Activated naive CD4-positive, alpha-beta T cell treated with anti-CD3 and anti-CD28 coated beads for 36 hours (primary cell): ENCODE measurements at regions not wholly inside any gene's neighbourhood (a gene's known extent, or its start where the extent isn't known, plus 50 kb on each side); places are given as distances from the start of the nearest gene placed in this dataset.

Experiments used
- CTCF ChIA-PET: fragments of 350-600 bp; sonication (Branson Sonifier 250); formaldehyde crosslinking; loops from one replicate; lab custom pipeline; 2021; ENCODE audit warnings: antibody characterized with exemption; lab: Charles Lee
- DNase-seq: peaks from one replicate; pipeline ENCODE4 v3.0.0-alpha.2; 2020
- H3K27ac Mint-ChIP-seq: one replicate; pipeline ENCODE4 v1.8.0; 2021; ENCODE audit warnings: mild to moderate bottlenecking, mixed read lengths
- H3K27me3 Mint-ChIP-seq: one replicate; pipeline ENCODE4 v1.8.0; 2021; ENCODE audit warnings: low read depth, mixed read lengths
- H3K36me3 Mint-ChIP-seq: one replicate; pipeline ENCODE4 v1.8.0; 2021; ENCODE audit warnings: low read depth, mixed read lengths
- H3K4me1 Mint-ChIP-seq: one replicate; pipeline ENCODE4 v1.8.0; 2021; ENCODE audit warnings: low read depth, mixed read lengths
- H3K4me3 Mint-ChIP-seq: one replicate; pipeline ENCODE4 v1.8.0; 2021; ENCODE audit warnings: mild to moderate bottlenecking, moderate library complexity, mixed read lengths
- H3K9me3 Mint-ChIP-seq: one replicate; pipeline ENCODE4 v1.8.0; 2021; ENCODE audit warnings: mixed read lengths
- intact Hi-C: fragments of 100-400 bp; cut with micrococcal nuclease; formaldehyde crosslinking; loops from one replicate; pipeline ENCODE4 v1.15.1; 2023

DNA sequence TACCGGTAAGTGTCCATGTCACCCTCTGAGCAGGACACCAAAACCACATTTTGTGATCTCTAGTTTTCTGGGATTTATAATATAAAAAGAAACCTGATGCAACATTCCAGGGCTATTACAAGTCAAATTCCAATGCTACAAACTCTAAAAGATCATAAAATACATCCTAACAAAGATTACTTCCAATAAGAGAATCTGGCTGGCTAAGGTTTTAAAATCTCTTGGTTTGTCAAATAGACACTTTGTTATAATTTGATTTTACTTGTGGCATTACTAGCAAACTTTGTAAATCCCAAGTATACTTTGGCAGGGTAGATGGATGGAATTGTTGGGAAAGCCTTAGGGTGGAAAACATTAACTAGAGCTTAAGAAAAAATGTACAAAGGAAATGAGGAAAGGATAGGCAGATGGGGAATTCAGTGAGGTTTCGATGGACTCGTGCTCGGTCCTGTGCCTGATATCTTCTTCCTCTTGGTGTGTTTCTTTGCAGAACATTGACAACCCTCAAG lies 74.0 kb upstream of the POMP start:
- Mint-ChIP-seq H3K4me1 (peaks cover 15% of the 10 kb centered on the region), H3K9me3 (no peaks in the 10 kb centered on the region), H3K27ac (no peak overlapping the region), H3K27me3 (peaks cover 4% of the 10 kb centered on the region), H3K4me3 (no peak overlapping the region), H3K36me3 (no peaks in the 10 kb centered on the region)
- intact Hi-C loops, result no loop called here
- no peak for DNase-seq
- CTCF ChIA-PET, result no interaction called here

DNA sequence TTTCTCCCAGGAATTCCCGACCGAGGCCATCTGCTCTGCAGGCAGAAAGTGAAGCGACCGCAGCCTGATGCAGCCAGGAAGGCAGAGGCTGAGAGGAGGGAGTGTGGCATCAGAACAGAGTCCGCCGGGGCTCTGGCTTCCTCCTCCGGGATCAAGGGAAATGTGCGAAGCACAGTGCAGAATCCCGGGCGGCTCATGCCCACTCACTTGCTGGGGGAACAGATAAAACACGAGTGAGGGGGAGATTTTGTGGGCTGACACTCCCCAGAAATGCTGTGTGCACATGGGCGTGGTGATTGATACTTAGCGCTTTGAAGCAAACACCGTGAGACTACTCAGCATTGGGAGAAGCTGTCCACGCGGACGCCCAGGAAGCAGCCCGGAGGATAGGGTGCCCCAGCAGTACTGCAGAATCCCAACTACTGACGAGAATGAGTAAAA lies 75.3 kb upstream of the POMP start:
- DNase-seq, result no peak

DNA sequence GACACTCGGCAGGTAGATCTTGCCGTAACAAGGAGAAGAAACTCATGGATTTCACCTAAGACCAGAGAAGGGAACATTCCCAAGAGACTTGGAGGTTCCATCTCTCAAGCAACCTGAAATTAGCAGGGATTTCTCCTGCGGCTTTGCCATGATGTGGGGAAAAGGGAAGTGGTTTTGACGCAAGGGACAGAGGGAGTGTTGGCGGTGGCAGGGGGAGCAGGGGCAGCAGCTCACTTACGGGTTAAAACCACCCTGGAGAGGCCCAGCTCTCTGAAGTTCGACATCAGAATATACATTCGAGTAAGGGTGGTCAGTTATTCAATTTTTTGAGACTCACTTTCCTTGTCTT lies 76.1 kb upstream of the POMP start:
- Mint-ChIP-seq H3K4me1 (peaks cover 15% of the 10 kb centered on the region), H3K27ac (peak overlapping the region; percentile 12), H3K4me3 (no peak overlapping the region), H3K27me3 (peaks cover 4% of the 10 kb centered on the region), H3K9me3 (no peaks in the 10 kb centered on the region), H3K36me3 (no peaks in the 10 kb centered on the region)
- intact Hi-C loops, result loop anchor here (2.0 kb wide), 1 partner anchor 58 kb away; no protein-coding TSS in a partner anchor
- CTCF ChIA-PET, result no interaction called here
- DNase-seq, result no peak

More for the DNA sequence above, 75.3 kb upstream of the POMP start:
- no peaks in the 10 kb centered on the region for H3K36me3 Mint-ChIP-seq
- no peak overlapping the region for H3K27ac Mint-ChIP-seq
- peaks cover 15% of the 10 kb centered on the region for H3K4me1 Mint-ChIP-seq
- H3K4me3 Mint-ChIP-seq, result no peak overlapping the region
- H3K9me3 Mint-ChIP-seq, result no peaks in the 10 kb centered on the region
- intact Hi-C loops, result loop anchor here (2.0 kb wide), 1 partner anchor 59 kb away; no protein-coding TSS in a partner anchor
- peaks cover 4% of the 10 kb centered on the region for H3K27me3 Mint-ChIP-seq
- CTCF ChIA-PET, result no interaction called here

DNA sequence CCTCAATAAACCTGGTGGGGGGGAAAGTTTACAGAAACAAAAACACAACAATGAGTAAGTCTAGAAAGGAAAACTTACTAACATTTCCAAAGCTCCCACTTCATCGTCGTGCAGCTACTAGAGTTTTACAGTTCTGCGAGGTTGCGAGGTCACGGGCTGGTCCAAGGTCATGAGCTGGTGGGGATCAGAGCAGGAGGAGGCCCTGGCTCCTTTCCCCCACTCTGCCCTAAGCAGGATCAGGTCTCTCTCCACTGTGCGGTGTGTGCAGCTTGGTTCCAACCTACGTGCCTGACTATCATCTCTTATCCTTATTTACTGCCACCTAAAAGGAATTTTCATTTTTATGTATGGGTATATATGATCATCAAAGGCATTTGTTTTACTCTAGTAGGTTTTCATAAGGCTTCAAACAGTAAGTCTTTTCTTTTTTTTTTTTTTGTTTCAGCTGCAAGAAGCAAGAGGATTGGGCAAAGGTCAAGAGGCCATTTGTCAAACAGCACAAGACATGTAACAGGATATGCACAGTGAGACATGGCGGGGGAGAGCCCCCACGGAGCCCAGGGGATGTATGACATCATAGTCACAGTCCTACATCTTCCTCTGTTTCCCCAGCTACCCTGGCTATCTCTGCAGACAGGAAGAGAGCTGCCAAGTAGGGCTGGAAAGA lies 76.6 kb upstream of the POMP start:
- CTCF ChIA-PET, result interaction anchor here (0.7 kb wide), 1 partner anchor 1105 kb away, joined by 4 read pairs; no protein-coding TSS in a partner anchor
- peak overlapping the region; percentile 12 for H3K27ac Mint-ChIP-seq
- no peaks in the 10 kb centered on the region for H3K9me3 Mint-ChIP-seq
- H3K36me3 Mint-ChIP-seq, result no peaks in the 10 kb centered on the region
- intact Hi-C loops, result loop anchor here (2.0 kb wide), 1 partner anchor 58 kb away; no protein-coding TSS in a partner anchor
- no peak overlapping the region for H3K4me3 Mint-ChIP-seq
- peak; percentile 61 for DNase-seq
- H3K27me3 Mint-ChIP-seq, result peaks cover 4% of the 10 kb centered on the region
- peaks cover 15% of the 10 kb centered on the region for H3K4me1 Mint-ChIP-seq

DNA sequence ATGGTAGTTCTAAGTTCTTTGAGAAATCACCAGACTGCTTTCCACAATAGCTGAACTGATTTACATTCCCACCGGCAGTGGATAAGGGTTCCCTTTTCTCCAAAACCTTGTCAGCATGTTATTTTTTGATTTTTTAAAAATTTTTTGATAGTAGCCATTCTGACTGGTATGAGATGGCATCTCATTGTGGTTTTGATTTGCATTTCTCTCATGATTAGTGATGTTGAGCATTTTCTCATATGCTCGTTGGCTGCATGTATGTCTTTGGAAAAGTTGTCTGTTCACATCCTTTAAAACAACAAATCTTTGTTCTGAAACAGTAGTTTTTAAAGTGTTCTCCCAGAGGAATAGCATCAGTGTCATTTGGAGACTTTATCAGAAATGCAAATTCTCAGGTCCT lies 77.5 kb upstream of the POMP start:
- DNase-seq, result no peak
- intact Hi-C loops, result no loop called here
- Mint-ChIP-seq H3K4me3 (no peak overlapping the region), H3K9me3 (no peaks in the 10 kb centered on the region), H3K27ac (no peak overlapping the region), H3K4me1 (peaks cover 15% of the 10 kb centered on the region), H3K27me3 (peaks cover 4% of the 10 kb centered on the region), H3K36me3 (no peaks in the 10 kb centered on the region)
- CTCF ChIA-PET, result no interaction called here

DNA sequence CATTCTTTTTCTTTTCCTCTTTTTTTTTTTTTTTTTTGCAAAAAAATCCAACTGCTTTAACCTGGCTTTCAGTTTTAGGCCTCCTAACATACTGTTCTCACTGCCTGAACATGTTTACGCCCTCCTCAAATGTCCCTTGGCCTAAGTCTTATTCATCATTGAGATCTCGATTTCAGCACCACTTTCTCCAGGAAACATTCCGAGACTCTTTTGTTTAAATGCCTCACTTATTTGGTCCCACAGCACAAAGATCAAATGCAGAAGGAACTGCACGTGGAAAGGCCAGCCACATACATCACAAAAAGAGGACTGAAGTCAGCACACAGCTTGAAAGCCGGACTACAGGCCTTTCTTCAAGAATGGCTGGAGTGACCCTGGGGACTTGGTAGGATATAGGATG lies 79.2 kb upstream of the POMP start:
- no peak for DNase-seq
- peaks cover 4% of the 10 kb centered on the region for H3K27me3 Mint-ChIP-seq
- H3K4me3 Mint-ChIP-seq, result no peak overlapping the region
- no peaks in the 10 kb centered on the region for H3K9me3 Mint-ChIP-seq
- peaks cover 16% of the 10 kb centered on the region for H3K4me1 Mint-ChIP-seq
- CTCF ChIA-PET, result no interaction called here
- H3K36me3 Mint-ChIP-seq, result no peaks in the 10 kb centered on the region
- intact Hi-C loops, result no loop called here
- no peak overlapping the region for H3K27ac Mint-ChIP-seq

DNA sequence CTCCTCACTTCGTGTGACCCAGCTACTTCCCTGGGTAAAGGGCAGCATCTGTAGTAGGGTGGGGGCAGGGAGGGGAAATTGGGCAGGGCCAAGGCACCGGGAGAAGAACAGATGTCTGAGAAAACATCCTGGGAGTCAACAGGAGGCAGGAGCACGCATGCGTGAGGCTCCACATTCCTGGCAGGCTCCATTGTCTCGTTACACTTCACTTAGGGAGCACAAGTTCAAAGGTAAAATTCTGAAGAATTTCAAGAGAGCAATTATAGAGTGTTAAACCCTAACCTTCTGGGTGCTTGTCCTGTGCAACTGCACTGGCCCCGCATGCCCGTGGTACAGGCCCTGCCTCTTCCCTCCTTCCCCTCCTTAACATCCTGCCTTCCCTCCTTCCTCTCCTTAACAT lies 79.6 kb upstream of the POMP start:
- Mint-ChIP-seq H3K9me3 (no peaks in the 10 kb centered on the region), H3K27ac (no peak overlapping the region), H3K36me3 (no peaks in the 10 kb centered on the region), H3K27me3 (peaks cover 4% of the 10 kb centered on the region), H3K4me3 (no peak overlapping the region), H3K4me1 (peaks cover 20% of the 10 kb centered on the region)
- intact Hi-C loops, result no loop called here
- no peak for DNase-seq
- CTCF ChIA-PET, result no interaction called here

DNA sequence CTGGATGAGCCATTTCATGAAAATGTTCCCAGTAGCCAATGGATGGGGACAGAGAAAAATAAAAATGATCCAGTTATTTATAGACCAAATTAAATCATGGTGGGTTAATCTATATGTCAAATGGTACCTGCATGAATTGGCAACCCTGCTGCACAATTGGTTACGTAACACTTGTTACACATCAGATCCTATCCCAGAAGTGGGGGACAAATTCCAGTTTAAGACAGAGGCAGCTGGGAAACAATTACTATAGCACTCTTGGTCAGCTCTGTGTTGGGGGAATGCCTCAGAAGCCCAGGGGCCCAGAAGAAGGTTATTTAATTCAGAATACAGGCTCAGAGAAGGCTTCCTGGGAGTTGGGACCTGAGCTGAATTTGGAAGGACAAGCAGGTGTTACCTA lies 81.1 kb upstream of the FLT1 start:
- peaks cover 11% of the 10 kb centered on the region for H3K4me1 Mint-ChIP-seq
- no peak for DNase-seq
- no peak overlapping the region for H3K27ac Mint-ChIP-seq
- no peak overlapping the region for H3K4me3 Mint-ChIP-seq
- H3K9me3 Mint-ChIP-seq, result no peaks in the 10 kb centered on the region
- no peaks in the 10 kb centered on the region for H3K36me3 Mint-ChIP-seq
- intact Hi-C loops, result no loop called here
- H3K27me3 Mint-ChIP-seq, result no peaks in the 10 kb centered on the region
- CTCF ChIA-PET, result no interaction called here

DNA sequence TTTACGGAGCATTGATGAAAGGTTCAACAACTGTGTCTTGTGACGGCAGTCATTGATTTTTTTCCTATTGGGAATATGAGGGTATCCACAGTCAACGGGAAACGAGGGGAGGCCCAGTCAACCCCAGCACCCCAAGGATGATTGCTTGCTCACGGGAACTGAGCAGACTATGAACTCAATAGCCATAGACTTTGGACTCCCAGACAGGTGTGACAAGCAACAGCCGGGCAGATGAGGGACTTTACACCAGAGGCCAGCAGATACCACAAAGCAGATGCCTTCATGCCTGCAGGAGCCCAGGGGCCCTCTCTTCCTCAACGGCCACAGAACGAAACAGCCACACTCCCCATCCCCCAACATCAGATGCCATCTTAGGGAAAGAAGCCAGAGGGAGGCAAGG lies 80.3 kb upstream of the FLT1 start:
- no peaks in the 10 kb centered on the region for H3K9me3 Mint-ChIP-seq
- DNase-seq, result no peak
- H3K27ac Mint-ChIP-seq, result no peak overlapping the region
- intact Hi-C loops, result loop anchor here (2.0 kb wide), 1 partner anchor 62 kb away; no protein-coding TSS in a partner anchor
- CTCF ChIA-PET, result no interaction called here
- no peaks in the 10 kb centered on the region for H3K27me3 Mint-ChIP-seq
- peaks cover 11% of the 10 kb centered on the region for H3K4me1 Mint-ChIP-seq
- no peaks in the 10 kb centered on the region for H3K36me3 Mint-ChIP-seq
- no peak overlapping the region for H3K4me3 Mint-ChIP-seq

DNA sequence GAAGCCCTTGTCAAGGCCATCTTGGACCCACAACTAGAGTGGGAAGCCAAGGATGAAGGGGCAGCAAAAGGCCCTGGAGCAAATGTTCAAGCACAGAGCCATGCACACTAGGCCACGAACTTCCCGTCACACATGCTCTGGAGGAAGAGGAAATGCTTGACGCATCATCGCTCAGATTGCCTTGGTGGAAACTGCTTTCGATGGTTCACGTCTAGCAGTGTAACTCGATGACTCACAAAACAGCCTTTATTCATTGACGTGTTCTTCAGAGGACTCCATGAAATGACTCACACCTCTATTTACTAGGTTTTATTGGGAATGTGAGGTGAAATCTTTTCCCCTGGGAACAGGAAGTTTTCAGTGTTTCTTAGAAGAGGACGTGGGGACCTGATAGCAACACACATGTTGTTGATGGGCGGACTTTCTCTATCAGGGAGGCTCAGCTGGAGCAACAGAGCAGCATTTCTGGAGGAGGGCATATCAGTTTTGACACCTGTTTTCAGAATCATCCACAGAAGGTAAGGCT lies 79.8 kb upstream of the FLT1 start:
- Mint-ChIP-seq H3K36me3 (no peaks in the 10 kb centered on the region), H3K27me3 (no peaks in the 10 kb centered on the region), H3K4me1 (peaks cover 11% of the 10 kb centered on the region), H3K9me3 (no peaks in the 10 kb centered on the region), H3K4me3 (no peak overlapping the region), H3K27ac (peak overlapping the region; percentile 77)
- intact Hi-C loops, result loop anchor here (1.0 to 2.0 kb wide), 3 partner anchors 35 to 62 kb away; no protein-coding TSS in a partner anchor
- CTCF ChIA-PET, result no interaction called here
- DNase-seq, result peak; percentile 65

DNA sequence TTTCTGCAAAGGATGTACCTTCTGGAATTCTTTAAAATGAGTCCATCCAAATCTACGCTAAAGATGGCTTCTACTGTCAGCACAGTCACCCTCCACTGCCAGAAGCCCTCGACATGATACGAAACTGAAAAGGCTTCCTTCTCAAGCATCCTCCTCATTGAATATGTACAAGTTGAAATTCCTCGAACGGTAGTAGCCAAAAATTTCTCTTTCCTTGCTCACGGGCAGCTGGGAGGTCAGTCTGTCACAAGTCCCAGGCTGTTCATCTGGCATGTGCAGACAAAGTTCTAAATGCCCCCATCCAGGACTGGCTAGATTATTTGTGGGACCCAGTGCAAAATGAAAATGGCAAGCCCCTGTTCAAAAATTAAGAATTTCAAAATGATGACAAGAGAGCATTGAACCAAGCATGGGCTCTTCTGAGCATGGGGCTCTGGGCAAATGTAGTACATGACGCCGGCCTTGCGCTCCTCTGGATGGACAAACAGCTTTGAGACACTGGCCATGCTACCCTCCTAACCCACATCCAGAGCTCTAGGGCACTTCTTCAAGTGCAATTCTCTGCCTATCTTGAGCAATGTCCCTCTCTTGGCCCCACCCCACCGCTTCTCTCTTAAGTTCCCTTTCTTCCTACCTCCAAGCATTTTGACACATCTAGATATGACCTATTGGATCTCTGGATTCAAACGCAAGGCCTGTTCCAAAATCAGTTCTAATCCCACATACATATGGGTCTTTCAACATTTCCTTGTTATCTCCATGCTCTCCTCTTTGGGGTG lies 78.9 kb upstream of the FLT1 start:
- CTCF ChIA-PET, result no interaction called here
- intact Hi-C loops, result loop anchor here (1.0 to 2.0 kb wide), 3 partner anchors 34 to 63 kb away; no protein-coding TSS in a partner anchor
- no peak for DNase-seq
- Mint-ChIP-seq H3K27ac (no peak overlapping the region), H3K4me1 (peaks cover 11% of the 10 kb centered on the region), H3K27me3 (no peaks in the 10 kb centered on the region), H3K4me3 (no peak overlapping the region), H3K36me3 (no peaks in the 10 kb centered on the region), H3K9me3 (no peaks in the 10 kb centered on the region)

DNA sequence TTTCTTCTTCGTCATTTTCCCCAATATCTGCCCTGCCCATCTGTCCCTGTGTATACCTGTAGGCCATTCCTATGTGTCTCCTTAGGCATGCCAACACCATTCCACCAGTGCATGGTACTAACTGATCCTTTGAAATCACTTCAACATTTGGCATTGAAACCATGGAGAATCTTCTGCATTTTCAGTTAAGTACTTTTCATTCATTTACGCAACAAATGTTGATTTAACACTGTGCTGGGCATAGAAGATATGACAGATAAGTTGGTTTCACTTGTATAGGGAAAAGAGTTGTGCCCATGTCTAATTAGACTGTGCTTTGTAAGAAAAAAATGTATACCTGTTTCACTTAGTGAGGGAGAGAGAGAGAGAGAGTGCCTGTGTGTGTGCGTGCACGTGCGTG lies 77.9 kb upstream of the FLT1 start:
- no peak for DNase-seq
- Mint-ChIP-seq H3K4me3 (no peak overlapping the region), H3K9me3 (no peaks in the 10 kb centered on the region), H3K4me1 (peaks cover 11% of the 10 kb centered on the region), H3K36me3 (no peaks in the 10 kb centered on the region), H3K27me3 (no peaks in the 10 kb centered on the region), H3K27ac (no peak overlapping the region)
- CTCF ChIA-PET, result no interaction called here
- intact Hi-C loops, result no loop called here
